HCEC 1CT (cell line): ENCODE measurements at regions not wholly inside any gene's neighbourhood (a gene's known extent, or its start where the extent isn't known, plus 50 kb on each side); places are given as distances from the start of the nearest gene placed in this dataset.
"Not testable (repeated sequence)": the region's sequence is repeated elsewhere in the genome, so short reads cannot be mapped to it uniquely, and the experiment has no call there.

Experiments used
- DNase-seq: peaks from one replicate; pipeline ENCODE4 v3.0.0-alpha.2; 2017

DNA sequence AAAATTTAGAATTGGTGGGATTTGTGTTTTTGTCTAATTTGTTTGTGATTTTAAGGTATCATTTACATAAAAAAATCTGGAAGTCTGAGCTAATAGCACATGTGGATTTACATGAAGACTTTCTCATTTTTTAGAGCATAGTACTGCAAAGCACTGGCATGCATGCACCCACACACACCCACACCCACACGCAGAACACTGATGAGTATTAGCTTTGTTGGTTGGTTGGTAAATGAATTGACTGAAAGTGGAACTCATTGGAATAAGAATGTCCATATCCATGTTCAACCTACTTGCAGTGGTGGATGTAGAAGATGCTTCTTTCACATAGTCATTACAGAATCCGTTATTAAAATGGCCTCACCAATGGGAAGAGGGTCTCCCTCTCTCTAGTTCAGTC, 475.8 kb downstream of the PLCL1 start:
- DNase-seq = no peak

DNA sequence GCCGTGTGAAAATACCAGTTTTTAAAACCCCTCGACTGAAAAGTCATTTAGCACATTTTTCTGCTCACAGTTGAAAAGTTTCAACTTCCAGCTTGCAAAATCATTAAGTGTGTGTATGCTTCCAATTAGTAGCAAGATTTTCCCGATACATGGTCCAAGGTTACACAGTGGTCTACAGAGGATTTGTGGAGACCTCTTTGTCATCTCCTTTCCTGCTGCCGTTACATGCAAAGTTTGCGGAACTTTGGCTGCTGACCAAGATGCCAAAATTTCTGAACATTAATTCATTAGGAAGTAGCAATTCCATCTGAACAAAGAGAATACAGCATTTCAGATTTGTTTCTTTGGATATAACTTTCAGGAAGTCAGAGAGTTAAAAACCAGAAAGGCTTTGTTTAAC, 474.6 kb downstream of the PLCL1 start:
- DNase-seq = no peak

DNA sequence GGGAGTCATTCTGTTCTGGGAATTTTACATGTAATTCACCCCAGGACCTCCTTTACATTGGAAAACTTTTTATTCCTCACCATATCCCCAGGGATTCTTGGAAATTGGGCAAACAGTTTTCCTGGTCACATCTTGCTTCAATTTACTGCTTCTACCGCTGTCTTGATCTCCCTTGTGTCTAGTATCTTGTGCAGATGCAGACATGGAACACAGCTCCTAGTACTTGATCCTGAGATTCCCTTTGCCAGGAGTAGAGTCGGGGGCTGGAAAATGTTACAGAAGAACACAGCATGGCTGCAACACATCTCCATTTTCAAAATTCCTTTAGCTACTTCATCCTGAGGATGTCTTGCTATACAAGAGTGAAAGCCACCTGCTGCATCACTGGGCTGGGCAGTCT, 472.8 kb downstream of the PLCL1 start:
- DNase-seq = no peak

DNA sequence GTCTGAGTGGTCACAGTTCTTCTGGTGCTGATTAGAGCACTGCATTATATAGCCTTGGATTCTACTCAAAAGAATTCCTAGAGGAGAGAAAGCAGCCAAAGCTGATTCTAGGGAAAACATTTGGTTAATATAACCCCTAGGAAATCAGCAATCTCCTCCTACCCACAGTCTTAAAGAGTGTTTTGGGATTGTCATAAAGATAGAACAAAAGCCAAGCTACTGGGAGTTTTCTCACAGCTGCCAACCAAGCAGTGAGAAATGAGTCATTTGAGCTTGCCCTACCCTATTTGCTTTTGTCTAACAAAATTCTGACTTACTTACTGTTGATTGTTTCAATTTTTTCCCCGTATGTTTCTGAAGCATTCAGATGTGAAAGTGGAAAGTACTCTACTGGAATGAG, 469.3 kb downstream of the PLCL1 start:
- no peak for DNase-seq

DNA sequence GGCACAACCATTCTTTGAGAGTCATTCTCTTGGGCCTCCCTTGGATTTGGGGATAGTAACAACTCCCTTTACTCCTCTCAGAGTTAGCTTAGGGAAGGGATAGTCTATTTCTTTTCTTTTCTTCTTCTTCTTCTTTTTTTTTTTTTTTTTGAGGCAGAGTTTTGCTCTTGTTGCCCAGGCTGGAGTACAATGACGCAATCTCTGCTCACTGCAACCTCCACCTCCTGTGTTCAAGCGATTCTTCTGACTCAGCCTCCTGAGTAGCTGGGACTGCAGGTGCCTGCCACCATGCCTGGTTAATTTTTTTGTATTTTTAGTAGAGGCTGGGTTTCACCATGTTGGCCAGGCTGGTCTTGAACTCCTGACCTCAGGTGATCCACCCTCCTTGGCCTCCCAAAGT, 465.8 kb downstream of the PLCL1 start:
- DNase-seq = not testable (repeated sequence)

DNA sequence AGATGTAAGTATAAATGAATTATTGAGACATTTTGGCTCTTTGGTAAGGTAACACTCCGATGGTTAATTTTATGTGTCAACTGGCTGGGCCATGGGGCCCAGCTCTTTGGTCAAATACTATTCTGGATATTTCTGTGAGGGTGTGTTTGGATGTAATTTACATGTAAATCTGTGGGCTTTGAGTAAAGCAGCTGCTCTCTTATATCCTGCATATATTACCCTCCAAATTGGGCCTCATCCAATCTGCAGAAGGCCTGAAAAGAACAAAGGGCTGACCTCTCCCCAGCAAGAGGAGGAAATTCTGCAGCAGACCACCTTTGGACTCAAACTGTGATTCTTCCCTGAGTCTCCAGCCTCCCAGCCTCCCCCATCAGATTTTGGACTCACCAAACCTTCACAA, 464.1 kb downstream of the PLCL1 start:
- no peak for DNase-seq

DNA sequence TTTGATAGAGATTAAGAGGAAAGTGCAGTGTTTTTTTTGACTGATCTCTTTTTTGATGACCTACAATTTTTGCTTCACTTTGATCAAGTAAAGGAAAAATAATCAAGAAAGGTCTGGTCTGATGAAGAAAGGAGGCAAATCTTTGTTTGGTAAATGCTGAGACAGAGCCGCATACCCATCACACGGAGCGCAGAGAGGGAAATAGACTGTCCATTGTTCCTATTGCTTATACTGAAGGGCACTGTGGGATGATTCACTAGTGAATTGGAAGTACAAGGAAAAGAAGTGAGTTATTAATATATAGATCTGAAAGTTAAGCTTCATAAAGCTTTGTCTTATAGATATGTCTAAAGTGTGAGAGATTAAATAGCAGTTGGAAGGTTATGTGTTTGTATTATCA, 455.1 kb downstream of the PLCL1 start:
- DNase-seq = no peak

DNA sequence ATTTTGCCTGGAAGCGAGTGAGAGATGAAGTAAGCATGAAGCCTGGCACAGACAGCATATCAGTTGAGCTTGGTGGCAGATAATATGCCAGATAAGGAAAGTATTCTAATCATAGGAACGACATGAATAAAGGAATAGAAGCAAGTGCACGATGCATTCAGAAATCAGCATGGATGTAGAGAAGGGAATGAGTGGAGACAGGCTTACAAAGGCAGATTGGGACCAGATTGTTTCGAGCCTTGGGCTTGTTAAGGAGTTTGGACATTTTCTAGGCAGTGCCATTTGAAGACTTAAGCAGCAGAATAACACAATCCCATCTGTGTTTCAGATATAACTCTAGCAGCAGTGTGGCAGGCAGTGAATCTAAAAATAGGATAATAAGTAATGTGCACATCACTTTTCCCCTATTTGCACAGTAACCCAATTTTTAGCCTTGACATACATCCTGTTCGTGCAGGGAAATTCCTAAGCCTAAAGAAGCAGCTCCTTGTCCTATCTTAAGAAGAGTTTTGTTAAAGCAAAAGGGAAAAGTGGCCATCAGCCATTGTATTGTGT, 450.2 kb downstream of the PLCL1 start:
- DNase-seq = no peak

DNA sequence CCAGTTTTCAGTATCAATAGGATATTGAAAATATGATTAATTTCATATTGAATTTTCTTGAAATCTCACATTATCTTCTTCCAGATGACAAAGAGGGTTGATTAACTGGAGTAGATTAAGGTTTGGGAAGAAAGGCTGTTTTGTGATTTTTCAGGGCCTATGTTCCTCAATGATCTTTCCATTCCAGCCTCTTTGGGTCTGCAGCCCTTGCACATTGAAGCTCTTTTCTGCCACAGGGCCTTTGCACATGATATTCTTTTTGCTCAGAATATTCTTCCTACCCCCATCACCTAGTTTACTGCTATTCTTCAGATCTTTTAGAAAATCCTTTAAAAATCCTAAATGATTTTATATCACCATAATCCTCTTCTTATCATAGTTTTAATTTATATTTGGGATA, 449.6 kb downstream of the PLCL1 start:
- DNase-seq = no peak

DNA sequence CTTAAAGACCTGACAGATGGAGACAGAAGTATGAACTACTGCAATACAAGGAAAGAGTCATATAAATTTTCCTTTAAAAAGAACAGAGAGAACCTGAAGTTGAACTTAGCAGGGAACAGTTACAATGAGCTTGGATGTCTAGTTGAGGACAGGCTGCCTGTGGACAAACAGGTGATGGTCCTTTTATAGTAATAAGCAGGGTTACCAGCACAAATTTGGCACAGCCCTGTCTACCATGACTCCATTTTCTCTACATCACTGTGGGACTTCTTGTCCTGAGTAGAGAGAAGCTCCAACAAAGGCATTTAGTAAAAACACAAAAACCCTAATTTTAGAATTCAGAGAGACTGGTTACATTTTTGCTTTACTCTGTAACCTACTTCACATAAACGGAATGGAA, 448.1 kb downstream of the PLCL1 start:
- DNase-seq = no peak

DNA sequence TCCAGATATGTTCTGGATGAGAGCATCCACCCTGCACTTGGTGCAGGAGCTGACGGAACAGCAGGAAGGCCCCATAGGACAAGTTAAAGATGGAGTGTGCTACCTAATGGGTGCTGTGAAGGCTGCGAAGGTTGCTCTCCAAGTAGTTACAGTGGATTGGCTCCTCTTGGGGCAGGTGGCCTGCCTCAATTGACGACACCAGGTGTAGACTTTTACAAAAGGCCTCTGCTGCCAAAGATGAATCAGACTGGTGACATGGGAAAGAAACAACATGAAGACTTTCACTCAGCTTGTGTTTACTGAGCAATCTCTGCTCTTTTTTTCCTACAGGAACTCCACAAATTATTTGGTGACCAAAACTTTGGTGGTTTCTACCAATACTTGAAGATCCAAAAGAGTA, 437.7 kb downstream of the PLCL1 start:
- DNase-seq = no peak

DNA sequence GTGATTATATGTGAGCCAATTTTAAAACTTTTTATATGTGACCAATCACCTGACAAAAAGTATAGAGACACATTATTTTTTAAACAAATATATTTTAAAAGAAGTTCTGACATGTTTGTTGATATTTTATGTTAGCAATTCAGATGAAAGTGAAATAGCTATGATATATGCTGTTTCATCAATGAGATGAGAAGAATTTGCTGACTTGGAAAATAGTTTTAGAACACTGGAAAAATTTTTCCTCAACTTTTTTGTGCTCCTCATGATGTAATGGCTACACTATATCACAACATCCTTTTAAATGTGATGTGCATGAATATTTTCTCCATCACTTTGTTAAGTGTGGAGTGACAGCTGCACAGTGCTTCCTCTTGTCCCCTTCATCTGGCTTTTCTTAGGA, 434.0 kb downstream of the PLCL1 start:
- DNase-seq = no peak

DNA sequence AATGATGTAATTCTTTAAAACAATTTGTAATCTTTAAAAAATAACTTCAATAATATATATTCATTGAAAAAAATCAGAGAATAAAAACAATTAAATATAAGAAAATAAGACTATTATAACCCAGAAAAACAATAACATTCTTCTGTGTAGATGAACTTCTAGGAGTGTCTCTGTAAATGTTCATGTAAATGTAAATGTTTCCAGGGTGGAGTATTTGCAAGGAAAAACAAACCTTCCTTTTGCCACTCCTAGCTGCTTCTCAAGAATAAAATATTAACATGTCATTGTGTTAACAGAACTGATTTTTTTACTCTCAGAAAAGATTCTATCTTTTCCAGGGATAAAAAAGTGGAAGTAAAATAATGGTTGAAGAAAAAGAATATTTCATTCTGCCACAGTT, 431.9 kb downstream of the PLCL1 start:
- DNase-seq = no peak

DNA sequence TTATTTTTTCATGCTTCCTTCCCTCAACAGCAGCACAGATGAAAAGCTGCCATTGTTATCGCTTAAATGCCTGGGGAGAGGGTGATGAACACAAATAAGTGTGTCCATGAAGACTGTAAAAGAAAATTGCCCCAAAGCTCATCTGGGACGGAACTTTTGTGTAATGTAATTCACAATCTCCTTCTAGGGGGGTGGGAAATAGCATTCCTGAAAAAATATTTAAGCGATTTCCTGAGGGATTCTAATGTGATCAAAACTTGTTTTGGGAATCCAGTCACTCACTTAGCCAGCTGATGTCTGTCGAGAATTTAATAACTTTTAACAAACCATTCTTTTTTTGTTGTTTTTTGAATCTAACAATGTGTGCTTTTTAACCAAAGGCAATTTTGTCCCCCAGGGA, 427.9 kb downstream of the PLCL1 start:
- DNase-seq = no peak

DNA sequence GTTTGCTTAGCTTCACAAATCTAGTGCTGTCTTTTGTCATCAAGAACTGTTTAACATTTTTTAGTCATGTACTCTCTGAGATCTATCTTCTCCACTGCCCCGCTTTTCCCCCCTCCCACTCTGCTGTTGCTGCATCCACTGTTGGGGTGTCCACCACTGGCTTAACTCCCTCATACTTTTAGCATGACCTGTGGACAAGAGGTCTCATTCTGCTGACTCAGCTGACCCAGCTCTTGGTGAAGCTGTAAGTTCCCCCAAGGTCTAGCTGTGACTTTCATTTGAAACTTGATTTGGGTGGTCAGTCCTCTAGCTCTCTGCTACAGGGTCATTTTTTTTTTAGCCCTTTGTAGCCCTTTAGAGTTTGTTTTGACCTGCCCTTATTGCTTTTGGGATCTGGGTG, 427.2 kb downstream of the PLCL1 start:
- no peak for DNase-seq

DNA sequence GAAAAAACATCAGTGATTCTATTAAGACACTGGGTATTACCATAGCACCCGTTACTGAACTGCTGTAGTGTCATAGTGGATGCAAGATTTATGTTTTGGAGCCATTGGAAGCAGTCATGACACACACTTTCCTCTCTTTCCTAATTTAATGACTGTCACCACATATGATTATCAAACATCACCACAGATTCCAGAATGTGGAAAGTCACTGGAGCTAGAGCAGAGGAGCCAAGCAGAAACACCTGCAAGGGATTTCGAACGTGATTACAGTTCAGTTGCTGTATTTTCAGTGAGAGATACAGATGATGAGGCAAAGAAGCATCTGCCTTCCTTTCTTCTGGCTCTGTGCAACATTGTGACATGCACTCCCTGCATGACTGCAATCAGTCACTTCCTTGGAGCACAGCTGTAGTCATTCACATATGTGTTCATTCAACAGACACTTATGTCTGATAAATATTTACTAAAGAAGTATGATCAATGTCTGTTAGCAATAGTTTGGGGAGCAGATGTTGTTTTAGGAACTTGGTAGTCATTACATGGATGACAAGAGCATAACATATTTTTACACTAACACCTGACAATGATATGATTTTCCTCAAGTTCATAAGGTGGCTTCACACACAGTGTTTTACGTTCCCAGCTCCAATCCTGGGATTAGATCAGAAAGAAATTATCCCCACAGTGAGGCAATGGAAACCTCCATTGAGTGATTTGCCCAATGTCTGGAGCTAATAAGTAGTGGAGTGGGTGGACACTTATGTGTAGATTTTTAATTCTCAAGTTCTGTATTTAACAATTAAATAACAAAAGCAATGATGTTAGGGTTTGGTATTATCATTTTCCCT, 416.6 kb downstream of the PLCL1 start:
- DNase-seq = no peak

DNA sequence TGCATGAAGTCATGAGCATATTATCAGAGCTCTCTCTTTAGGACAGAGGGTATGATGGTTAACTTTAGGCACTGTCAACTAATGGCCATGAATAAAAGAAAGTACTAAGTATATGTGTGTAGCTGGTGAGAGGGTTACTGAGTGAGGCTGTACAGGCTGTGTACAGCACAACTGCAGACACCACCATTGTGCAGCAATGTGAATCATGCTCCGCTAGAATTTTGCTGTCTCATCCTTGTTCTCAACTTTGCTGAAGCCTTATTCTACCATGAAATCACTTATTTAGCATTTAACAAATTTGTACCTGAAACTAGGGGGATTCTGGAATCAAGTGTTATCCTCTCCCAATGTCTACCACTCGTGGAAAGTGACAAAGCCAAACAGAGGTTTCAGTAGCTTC, 414.9 kb downstream of the PLCL1 start:
- DNase-seq = no peak

DNA sequence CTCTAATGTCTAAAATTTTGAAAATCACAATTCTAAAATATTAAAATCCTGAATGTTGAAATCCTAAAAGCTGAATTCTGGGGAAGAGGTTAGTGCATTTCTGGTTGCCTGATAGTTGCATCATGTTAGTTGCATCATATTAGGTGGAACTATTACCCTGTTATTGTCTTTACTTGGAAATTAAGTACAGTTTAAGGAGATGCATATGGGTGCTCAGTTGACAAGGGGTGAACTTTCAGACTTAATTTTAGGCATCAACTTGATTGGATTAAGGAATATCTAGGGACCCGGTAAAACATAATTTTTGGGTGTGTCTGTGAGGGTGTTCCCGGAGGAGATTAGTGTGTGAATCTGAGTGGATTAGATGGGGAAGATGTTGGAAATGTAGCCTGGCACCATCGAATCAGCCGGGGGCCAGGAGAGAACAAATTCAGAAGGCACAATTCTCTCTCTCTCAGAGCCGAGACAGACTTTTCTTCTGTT, 409.8 kb downstream of the PLCL1 start:
- DNase-seq = no peak

DNA sequence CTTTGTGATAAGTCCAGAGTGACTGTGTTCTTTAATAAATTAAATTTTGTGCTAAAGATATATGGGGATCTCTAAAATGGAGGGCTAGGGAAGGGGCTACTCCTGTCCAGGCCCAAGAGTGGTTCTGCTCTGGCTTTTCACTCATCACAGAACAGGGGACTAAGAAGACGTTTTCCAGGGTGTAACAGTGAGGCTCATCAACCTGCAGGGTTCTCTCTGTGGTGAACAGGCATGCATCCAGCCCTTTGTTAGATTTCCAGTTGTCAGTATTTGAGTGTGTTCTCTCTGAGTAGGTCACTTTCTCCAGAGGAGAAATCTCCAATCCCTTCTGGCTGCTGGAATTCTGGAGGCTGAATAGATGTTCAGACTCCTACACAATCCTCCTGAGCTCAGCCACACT, 408.9 kb downstream of the PLCL1 start:
- no peak for DNase-seq

DNA sequence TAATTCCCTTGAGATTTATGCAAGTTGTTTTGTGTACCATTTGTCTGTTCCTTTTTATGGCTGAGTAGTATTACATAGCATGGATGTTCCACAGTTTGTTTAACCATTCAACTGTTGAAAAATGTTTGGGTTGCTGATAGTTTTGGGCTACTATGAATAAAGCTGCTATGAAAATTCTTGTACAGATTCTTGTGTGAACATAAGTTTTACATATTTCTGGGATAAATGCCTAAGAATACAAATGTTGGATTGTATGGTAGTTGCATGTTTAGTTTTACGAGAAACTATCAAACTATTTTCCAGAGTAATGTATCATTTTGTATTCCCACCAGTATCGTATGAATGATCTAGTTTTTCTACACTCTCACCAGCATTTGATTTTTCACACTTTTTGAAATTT, 407.3 kb downstream of the PLCL1 start:
- no peak for DNase-seq

DNA sequence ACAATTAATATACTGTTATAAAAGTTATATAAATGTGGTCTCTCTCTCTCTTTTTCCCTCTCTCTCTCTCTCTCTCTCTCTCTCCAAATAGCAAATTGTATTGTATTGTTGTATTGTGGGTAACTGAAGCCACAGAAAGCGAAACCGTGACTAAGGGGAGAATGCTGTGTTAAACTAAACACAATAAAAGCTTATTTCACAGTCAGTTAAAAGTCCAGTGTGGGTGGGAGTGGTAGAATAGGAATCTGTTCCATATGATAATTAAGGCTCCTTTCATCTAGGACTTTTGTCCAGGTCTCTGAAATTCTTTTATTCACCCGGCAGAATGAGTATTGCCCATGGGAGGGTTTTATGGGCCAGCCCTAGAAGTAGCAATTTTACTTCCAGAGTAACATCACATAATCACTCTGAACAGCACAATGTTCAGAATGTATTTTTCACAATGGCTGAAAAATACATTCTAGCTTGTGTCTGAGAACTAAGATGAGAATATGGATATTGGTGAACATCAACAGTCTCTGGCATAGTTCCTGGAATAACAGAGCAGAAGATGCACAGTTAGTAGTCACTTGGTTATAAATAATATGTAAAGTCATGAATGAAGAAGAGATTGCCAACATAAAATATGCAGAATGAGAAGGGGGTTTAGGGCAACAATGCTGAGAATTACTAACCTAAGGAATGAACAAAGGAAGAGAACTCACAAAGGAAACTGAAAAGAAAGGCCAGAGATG, 399.1 kb downstream of the PLCL1 start:
- DNase-seq = no peak
